T-helper 1 cell (primary cell): ENCODE measurements at regions not wholly inside any gene's neighbourhood (a gene's known extent, or its start where the extent isn't known, plus 50 kb on each side); places are given as distances from the start of the nearest gene placed in this dataset.

Experiments
- DNase-seq, 5 donors: peaks; one replicate each; pipeline ENCODE4 v3.0.0-alpha.2; 2012 to 2020

GRCh38 chr19:46911456-46911855 is 50.7 kb downstream of the ARHGAP35 start:
- DNase-seq, result no peak

DNA sequence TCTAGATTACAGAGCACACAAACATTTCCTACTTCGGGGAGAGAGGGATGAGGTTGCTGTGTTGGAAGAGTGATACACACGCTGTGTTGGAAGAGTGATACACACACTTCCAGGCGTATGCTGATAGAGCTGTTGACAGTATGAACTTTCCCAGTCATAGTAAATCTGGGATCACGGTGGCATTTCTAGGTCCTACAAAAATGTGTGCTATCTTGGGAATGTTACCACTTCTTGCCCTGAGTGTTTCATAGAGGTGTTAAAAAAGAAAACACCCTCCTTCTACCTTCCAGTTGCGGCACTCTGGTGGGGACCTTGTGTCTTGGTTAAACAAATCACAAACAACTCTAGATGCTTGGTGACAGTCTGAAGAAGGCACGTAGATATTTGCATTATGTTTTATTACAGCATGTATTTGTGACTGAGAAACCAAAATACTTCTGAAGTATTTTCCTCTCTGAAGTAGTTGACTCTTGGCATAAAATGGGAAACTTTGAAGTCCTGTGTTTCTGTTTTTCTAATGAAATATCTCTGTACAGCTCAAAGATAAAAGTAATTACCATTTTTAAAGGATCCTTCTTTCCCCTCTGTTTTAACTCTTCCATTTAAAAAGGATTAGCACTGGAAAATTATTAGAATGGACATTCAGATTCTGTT is 52.5 kb downstream of the ARHGAP35 start:
- no peak for DNase-seq

DNA sequence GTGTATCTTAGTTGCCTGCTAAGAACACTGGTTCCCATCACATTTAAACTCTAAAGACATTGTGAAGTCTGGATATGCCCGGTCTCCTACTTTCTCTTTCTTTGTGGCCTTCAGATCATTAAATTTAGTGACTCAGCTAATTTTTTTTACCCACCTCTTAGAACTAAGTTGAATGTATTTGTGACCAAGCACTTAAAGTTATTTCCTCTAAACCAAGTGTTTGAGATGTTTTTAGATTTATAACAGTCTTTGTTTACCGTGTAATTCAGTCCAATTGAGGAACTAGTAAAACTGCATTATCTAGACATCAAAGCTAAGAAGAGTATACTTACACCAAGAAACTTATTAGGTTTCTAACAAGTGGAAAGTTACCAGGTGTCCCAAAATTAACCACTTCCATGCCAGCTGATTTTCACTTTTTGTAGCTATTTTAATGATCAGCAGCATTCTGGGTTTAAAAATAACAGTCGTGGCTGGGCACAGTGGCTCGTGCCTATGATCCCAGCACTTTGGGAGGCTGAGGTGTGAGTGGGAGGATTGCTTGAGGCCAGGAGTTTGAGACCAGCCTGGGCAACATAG is 53.1 kb downstream of the ARHGAP35 start:
- no peak for DNase-seq

- no peak for DNase-seq
Measured at GRCh38 chr19:46915386-46915785, 54.6 kb downstream of the ARHGAP35 start.

DNA sequence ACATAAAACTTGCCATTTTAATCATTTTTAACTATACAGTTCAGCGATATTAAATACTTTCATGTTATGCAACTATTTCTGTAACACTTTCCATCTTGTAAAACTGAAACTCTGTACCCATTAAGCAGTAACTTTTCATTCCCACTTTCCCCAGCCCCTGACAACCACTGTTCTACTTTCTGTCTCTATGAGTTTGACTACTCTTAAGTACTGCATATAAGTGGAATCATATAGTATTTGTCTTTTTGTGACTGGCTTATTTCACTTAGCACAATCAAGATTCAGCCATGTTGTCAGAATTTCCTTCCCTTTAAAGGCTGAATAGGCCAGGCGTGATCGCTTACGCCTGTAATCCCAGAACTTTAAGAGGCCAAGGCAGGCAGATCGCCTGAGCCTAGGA is 56.2 kb downstream of the ARHGAP35 start:
- DNase-seq, result peak in 1 of 5 donors; percentile 14

- DNase-seq, result no peak
Measured at GRCh38 chr19:46919324-46919723, 58.5 kb downstream of the ARHGAP35 start.

- no peak for DNase-seq
Measured at GRCh38 chr19:46920362-46920761, 59.6 kb downstream of the ARHGAP35 start.

DNA sequence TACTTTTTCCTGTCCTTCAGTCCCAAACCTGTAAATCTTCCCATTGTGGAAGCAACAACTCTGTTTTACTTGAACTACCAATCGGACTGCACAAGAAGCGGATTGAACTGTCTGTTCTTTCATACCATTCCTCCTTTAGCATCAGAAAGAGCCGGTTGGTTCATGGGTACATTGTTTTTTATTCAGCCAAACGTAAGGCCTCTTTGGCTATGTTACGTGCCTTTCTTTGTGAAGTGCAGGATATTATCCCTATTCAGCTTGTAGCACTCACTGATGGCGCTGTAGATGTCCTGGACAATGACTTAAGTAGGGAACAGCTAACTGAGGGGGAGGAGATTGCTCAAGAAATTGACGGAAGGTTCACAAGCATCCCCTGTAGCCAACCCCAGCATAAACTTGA is 60.3 kb downstream of the ARHGAP35 start:
- DNase-seq, result no peak

- DNase-seq, result no peak
Measured at GRCh38 chr19:46922465-46922864, 61.7 kb downstream of the ARHGAP35 start.

- DNase-seq, result peak in 1 of 5 donors; percentile 47
Measured at GRCh38 chr19:46924874-46925547, 64.2 kb downstream of the ARHGAP35 start.

DNA sequence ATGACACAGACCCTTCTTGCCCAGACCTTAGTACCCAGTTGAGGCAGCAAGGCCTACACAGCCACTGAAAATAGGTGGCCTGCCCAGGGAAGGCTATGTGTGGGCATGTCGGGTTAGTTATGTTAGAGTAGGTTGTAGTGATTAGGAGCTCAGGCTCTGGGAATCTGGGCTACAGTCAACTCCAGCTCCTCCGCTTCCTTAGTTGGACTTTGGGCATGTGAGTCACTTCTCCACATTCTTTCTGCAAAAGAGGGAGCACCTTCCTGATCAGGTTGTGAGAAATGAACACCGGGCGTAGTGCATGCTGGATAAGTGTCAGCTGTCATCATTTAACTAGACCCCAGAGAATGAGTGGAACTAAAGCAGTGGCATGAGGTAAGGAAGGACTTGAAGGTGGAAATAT is 64.8 kb downstream of the ARHGAP35 start:
- DNase-seq, result no peak

- DNase-seq, result no peak
Measured at GRCh38 chr19:46926170-46927071, 65.6 kb downstream of the ARHGAP35 start.

DNA sequence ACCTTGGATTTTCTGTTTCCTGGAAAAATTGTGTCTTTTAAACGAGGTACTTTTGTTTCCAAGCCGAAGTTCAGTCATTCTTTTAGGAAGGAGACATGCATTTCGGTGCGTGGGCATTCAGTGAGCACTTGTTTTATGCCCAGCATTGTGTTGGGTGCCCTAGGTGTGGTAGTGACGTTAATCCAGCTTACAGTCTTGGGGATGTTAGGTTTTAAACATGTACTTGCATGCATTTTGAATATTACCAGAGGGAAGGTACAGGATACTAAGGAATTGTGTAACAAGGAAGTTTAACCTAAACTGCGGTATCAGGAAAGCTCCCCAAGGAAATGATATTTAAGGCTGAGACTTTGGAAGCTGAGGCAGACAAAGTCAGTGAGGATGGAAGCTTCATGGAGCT is 66.3 kb downstream of the ARHGAP35 start:
- no peak for DNase-seq

GRCh38 chr19:46927893-46928292 is 67.1 kb downstream of the ARHGAP35 start:
- no peak for DNase-seq

- DNase-seq, result no peak
Measured at GRCh38 chr19:46928951-46929350, 68.2 kb downstream of the ARHGAP35 start.

- no peak for DNase-seq
Measured at GRCh38 chr19:46931202-46931601, 70.4 kb downstream of the ARHGAP35 start.

DNA sequence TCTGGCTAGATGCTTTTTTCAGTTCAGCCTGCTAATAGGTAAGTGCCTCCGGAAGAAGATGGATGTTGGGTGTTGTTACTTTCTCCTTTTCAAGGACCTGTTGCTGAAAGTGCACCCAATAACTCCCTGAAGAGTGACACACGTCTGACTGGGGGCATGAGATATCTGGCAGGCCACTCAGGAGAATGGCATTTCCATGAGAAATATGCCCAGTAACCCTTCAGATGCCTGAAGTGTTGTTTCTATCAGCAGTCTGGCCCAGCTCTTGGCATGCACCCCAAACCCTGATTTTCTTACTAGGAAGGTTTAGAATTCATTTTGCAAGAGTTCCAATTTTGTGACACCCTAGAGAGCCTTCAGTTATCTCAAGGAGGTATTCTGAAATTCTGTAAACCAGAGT is 71.5 kb downstream of the ARHGAP35 start:
- no peak for DNase-seq

GRCh38 chr19:46935066-46935663 is 74.4 kb downstream of the ARHGAP35 start:
- DNase-seq, result peak in 2 of 5 donors; percentile 2 to 41

DNA sequence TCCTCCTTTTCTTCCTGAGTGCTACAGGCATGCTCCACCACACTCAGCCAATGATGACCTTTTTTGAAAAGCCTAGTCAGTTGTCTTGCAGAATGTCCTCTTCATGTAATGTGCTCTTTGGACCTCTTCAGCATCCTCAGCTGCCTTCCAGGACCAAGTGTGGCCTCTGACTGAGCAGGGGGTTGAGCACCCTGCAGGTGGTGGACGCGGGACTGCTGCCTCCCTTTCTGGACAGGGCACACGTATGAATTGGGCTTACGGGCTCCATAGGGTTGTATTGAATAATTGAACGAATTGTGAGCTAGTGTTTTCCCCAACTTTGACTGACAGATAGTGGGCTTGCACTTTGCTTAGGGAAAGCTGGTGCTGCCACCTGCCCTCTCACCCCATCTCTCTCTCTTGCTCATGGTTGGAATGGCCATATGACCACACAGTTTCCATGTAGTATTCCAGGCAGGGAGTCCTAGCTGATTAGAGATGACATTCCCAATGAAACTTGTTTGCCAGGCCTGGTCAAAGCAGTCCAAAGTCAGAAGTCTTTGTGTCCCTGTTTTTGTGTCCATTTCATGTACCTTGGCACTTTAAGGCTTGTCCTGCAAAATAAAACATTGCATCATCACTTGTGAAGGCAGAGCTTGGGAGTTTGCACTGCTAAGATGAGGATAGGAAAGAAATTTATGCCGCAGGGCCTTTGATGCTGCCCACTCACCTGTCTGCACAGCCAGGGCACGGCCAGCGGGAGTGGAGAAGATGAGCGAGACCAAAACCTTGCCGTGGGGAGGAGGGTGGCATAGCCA is 76.3 kb upstream of the NPAS1 start:
- no peak for DNase-seq

GRCh38 chr19:46944123-46944748 is 75.4 kb upstream of the NPAS1 start:
- DNase-seq, result no peak

DNA sequence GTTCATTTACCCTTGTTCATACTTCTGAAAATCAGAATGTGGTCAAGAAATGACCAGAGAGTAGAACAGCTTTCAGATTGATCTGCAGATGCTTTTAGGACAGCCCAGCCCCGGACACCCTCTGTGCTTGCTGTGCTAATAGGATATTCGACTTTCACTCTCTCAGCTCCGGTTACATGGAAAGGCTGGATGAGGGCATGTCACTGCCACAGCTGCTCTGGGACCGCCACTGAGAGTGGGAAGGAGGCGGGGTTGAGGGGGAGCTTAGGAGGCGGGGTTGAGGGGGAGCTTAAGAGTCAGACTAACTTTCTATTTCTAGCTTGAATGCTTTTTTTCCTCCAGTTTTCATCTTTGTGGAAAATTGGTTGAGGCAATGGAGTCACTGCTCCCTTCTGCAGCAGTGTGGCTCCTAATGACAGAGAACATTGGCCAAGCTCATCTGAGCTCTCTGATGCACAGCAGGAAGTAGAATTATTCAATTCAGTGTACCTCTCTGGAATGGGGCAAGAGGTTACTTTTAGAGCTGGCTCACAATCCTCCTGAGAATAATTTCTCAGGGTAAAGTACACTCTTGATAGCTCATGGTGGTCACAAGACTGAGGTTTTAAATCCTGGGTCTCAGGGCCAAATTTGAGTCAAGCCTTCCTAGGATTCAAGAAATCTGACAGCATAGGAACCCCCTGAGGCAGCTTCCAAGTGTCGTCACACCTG is 74.6 kb upstream of the NPAS1 start:
- DNase-seq, result no peak
